ENCODE measurements at regions not wholly inside any gene's neighbourhood (a gene's known extent, or its start where the extent isn't known, plus 50 kb on each side); places are given as distances from the start of the nearest gene placed in this dataset.

DNA sequence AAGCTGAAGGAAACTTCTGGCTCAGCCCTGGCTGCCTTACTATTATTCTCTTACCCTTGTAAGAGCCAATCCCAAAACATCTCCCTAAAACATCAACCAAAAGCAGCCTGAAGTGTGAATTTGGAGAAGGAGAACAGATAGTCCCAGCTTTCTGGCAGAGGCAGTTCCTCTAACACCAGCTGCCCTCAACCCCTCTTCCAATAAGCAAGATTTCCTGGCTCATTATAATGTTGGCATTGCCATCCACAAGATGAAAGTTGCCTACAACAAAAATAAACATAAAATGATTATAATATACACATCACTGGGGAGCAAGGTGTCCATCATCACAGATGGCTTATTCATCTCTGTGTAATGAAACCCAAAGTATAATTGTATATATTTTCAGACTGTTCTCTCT lies 352.5 kb upstream of the CCDC196 start:
- FAIRE-seq = no peak
- Histone ChIP-seq H3K27me3 (ENCODE audit: control insufficient read depth, insufficient read depth, low read length) (no peaks in the 10 kb centered on the region), H3K4me3 (ENCODE audit: low read depth, low read length) (no peak overlapping the region), H3K36me3 (ENCODE audit: control insufficient read depth, insufficient read depth, low read length) (no peaks in the 10 kb centered on the region)
- TF ChIP-seq, protein P1, sequence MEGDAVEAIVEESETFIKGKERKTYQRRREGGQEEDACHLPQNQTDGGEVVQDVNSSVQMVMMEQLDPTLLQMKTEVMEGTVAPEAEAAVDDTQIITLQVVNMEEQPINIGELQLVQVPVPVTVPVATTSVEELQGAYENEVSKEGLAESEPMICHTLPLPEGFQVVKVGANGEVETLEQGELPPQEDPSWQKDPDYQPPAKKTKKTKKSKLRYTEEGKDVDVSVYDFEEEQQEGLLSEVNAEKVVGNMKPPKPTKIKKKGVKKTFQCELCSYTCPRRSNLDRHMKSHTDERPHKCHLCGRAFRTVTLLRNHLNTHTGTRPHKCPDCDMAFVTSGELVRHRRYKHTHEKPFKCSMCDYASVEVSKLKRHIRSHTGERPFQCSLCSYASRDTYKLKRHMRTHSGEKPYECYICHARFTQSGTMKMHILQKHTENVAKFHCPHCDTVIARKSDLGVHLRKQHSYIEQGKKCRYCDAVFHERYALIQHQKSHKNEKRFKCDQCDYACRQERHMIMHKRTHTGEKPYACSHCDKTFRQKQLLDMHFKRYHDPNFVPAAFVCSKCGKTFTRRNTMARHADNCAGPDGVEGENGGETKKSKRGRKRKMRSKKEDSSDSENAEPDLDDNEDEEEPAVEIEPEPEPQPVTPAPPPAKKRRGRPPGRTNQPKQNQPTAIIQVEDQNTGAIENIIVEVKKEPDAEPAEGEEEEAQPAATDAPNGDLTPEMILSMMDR (IDR thresholded peaks at IDR 0.05; ENCODE audit: insufficient read depth, low read length, severe bottlenecking) = no peak
- no peak for DNase-seq (ENCODE audit: low read depth)

DNA sequence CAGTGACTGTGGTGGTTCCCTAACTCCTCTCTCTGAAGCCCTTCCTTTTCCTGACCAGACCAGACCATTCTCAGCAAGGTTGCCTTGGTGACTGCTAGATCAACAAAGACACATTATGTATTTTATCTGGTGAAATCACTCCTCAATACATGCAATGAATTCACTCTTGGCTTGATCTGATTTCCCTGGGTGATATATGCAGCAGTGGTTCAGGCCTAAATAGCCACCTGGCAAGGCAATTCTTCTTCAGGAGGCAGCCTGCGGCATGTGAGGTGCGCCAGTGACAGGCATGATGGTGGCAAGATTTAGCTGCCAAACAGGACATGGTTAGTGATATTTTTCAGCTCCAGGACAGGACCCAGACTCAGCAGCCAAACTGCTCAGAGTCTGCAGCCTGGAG lies 350.3 kb upstream of the CCDC196 start:
- no peaks in the 10 kb centered on the region for H3K27me3 ChIP-seq (ENCODE audit: control insufficient read depth, insufficient read depth, low read length)
- FAIRE-seq = no peak
- no peaks in the 10 kb centered on the region for H3K36me3 ChIP-seq (ENCODE audit: control insufficient read depth, insufficient read depth, low read length)
- DNase-seq (ENCODE audit: low read depth) = no peak
- TF ChIP-seq, protein P1 (IDR thresholded peaks at IDR 0.05; ENCODE audit: insufficient read depth, low read length, severe bottlenecking) = no peak
- H3K4me3 ChIP-seq (ENCODE audit: low read depth, low read length) = no peak overlapping the region

DNA sequence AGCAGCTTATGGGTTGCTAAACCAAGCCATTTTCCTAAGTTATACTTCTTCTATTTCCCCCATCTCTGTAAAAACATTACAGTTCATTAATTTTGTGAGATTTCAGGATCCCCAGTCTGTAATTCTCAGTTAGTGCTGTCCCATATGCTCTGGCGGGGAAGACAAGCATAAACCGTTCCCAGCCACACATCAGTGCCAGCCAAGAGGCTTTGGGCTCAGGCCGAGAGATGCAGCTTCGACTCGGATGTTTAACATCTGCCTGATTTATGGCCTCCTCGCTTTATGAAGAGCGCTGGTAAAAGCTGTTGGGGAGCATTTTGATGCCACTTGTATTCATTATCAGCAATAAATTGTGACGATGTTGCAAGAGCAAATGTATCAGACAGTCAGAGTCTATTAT lies 349.1 kb upstream of the CCDC196 start:
- no peak for FAIRE-seq
- TF ChIP-seq, protein P1 (IDR thresholded peaks at IDR 0.05; ENCODE audit: insufficient read depth, low read length, severe bottlenecking) = no peak

DNA sequence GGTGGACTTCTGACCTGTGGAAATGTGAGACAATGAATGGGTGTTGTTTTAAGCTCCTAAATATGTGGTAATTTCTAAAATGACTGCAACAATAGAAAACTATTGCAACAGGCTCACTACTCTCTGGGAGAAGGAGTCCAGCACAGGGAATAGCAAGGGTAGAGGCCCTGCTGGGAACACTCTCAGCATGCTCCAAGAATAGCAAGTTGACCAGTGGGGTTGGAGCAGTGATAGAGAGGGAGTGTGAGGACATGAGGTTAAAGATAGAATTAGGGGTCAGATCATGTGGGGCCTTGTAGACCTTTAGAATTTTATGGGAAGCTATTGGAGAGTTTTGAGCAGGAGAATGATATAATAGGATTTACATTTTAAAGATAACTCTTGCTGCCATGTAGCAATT lies 346.7 kb upstream of the CCDC196 start:
- Histone ChIP-seq H3K36me3 (ENCODE audit: control insufficient read depth, insufficient read depth, low read length) (no peaks in the 10 kb centered on the region), H3K4me3 (ENCODE audit: low read depth, low read length) (no peak overlapping the region), H3K27me3 (ENCODE audit: control insufficient read depth, insufficient read depth, low read length) (no peaks in the 10 kb centered on the region)
- FAIRE-seq = no peak
- DNase-seq (ENCODE audit: low read depth) = no peak
- TF ChIP-seq, protein P1 (IDR thresholded peaks at IDR 0.05; ENCODE audit: insufficient read depth, low read length, severe bottlenecking) = no peak

More for the DNA sequence above, 349.1 kb upstream of the CCDC196 start:
- no peak overlapping the region for H3K4me3 ChIP-seq (ENCODE audit: low read depth, low read length)
- no peaks in the 10 kb centered on the region for H3K36me3 ChIP-seq (ENCODE audit: control insufficient read depth, insufficient read depth, low read length)
- DNase-seq (ENCODE audit: low read depth) = no peak
- H3K27me3 ChIP-seq (ENCODE audit: control insufficient read depth, insufficient read depth, low read length) = no peaks in the 10 kb centered on the region

DNA sequence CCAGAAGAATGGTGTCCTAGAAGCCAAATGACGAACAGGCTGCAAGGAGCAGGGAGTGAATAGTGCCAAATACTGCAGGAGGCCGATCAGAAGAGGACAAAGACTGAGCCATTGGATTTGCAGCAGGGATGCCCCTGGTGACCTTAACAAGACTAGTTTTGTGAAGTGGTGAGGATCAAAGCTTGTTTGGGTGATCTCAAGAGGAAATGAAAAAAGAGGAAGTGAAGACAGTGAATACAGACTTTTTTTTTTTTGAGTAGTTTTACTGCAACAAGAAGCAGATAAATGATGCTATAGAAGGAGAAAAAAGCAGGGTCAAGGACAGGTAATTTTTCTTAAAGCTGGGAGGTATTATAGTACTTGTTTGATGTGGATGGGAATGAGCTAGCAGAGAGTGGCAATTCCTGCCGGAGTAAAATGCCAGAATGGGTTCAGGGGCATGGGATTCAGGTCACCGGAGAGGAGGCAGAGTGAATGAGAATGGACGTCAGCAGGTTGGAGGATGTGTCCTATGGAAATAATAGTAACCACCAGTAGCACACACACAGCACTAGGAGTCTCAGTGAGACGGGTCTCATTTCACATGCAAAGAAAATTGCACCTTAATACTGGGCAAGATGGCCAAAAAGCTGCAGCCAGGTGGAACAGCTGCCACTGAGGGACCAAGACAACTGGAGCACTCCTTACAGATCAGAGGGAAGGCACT lies 345.8 kb upstream of the CCDC196 start:
- FAIRE-seq (no peak), DNase-seq (ENCODE audit: low read depth) (no peak)
- H3K4me3 ChIP-seq (ENCODE audit: low read depth, low read length) = no peak overlapping the region
- H3K36me3 ChIP-seq (ENCODE audit: control insufficient read depth, insufficient read depth, low read length) = no peaks in the 10 kb centered on the region
- TF ChIP-seq, protein P1 (IDR thresholded peaks at IDR 0.05; ENCODE audit: insufficient read depth, low read length, severe bottlenecking) = no peak
- no peaks in the 10 kb centered on the region for H3K27me3 ChIP-seq (ENCODE audit: control insufficient read depth, insufficient read depth, low read length)

DNA sequence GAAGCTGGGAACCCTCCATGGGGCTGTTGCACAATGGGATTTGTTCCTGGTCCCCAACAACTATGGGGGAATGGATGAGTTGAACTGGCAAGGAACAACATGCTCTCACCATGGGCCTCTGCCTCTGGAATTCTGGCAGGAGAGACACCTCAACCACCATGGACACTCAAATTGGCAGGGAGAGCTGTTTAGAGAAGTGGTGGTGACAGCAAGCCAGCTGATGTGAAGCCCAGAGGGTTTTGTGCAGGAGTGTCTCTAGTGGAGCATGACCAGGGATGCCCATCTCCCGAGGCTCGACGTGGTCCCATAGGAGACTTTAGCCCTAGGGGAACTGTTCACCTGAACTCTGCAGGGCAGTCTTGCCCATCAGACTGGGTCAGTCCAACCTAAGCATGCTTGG lies 345.2 kb upstream of the CCDC196 start:
- DNase-seq (ENCODE audit: low read depth) (no peak), FAIRE-seq (no peak)
- no peaks in the 10 kb centered on the region for H3K36me3 ChIP-seq (ENCODE audit: control insufficient read depth, insufficient read depth, low read length)
- TF ChIP-seq, protein P1 (IDR thresholded peaks at IDR 0.05; ENCODE audit: insufficient read depth, low read length, severe bottlenecking) = no peak
- H3K27me3 ChIP-seq (ENCODE audit: control insufficient read depth, insufficient read depth, low read length) = no peaks in the 10 kb centered on the region
- no peak overlapping the region for H3K4me3 ChIP-seq (ENCODE audit: low read depth, low read length)

Data from bronchial epithelial cell (primary cell).